MCF 10A (cell line): ENCODE measurements at regions not wholly inside any gene's neighbourhood (a gene's known extent, or its start where the extent isn't known, plus 50 kb on each side); places are given as distances from the start of the nearest gene placed in this dataset.
A peak's percentile ranks its signal among the peaks of the same experiment; 100 is the strongest.

Source experiments
- BruUV-seq: library from RNA; stranded (reverse); fragments of 400-500 nt; replicated peaks from 2 replicates; lab custom pipeline; 2021; lab: Mats Ljungman, UMichigan
- CTCF ChIA-PET: fragments of 300-600 bp; sonication (Branson Sonifier 250); formaldehyde crosslinking; extraction: SDS; loops from one replicate; lab custom pipeline; 2021; ENCODE audit warnings: antibody characterized with exemption, inconsistent platforms; lab: Yijun Ruan, JAX
- POLR2A ChIA-PET: fragments of 300-600, 350-650 bp; sonication (Branson Sonifier 250); formaldehyde crosslinking; extraction: SDS; loops from one replicate; lab custom pipeline; 2020; ENCODE audit warnings: antibody characterized with exemption, inconsistent platforms; lab: Yijun Ruan, JAX
- DNase-seq: peaks from one replicate; pipeline ENCODE4 v3.0.0-alpha.2; 2018; ENCODE audit not compliant: unreplicated experiment
- H3K27ac Mint-ChIP-seq: one replicate; pipeline ENCODE4 v1.8.0; 2022; ENCODE audit warnings: mild to moderate bottlenecking, low read depth, mixed read lengths; ENCODE audit not compliant: unreplicated experiment
- H3K27me3 Mint-ChIP-seq: one replicate; pipeline ENCODE4 v1.8.0; 2022; ENCODE audit warnings: mixed read lengths; ENCODE audit not compliant: insufficient read depth, unreplicated experiment
- H3K36me3 Mint-ChIP-seq: one replicate; pipeline ENCODE4 v1.8.0; 2022; ENCODE audit warnings: mild to moderate bottlenecking, moderate library complexity, mixed read lengths; ENCODE audit not compliant: insufficient read depth, unreplicated experiment
- H3K4me1 Mint-ChIP-seq: one replicate; pipeline ENCODE4 v1.8.0; 2022; ENCODE audit warnings: mixed read lengths; ENCODE audit not compliant: insufficient read depth, unreplicated experiment
- H3K4me3 Mint-ChIP-seq: one replicate; pipeline ENCODE4 v1.8.0; 2022; ENCODE audit warnings: mild to moderate bottlenecking, moderate library complexity, mixed read lengths; ENCODE audit not compliant: unreplicated experiment
- H3K9me3 Mint-ChIP-seq: one replicate; pipeline ENCODE4 v1.8.0; 2022; ENCODE audit warnings: mixed read lengths; ENCODE audit not compliant: unreplicated experiment
- intact Hi-C: fragments of 100-400 bp; cut with micrococcal nuclease; formaldehyde crosslinking; loops from 2 replicates; pipeline ENCODE4 v1.14.1; 2022
- TF ChIP-seq, protein P1 (sequence below): fragments of 200-600 bp; IDR thresholded peaks from one replicate; pipeline ENCODE4 v1.8.0; 2022; ENCODE audit warnings: antibody characterized with exemption, mild to moderate bottlenecking; ENCODE audit not compliant: unreplicated experiment

DNA sequence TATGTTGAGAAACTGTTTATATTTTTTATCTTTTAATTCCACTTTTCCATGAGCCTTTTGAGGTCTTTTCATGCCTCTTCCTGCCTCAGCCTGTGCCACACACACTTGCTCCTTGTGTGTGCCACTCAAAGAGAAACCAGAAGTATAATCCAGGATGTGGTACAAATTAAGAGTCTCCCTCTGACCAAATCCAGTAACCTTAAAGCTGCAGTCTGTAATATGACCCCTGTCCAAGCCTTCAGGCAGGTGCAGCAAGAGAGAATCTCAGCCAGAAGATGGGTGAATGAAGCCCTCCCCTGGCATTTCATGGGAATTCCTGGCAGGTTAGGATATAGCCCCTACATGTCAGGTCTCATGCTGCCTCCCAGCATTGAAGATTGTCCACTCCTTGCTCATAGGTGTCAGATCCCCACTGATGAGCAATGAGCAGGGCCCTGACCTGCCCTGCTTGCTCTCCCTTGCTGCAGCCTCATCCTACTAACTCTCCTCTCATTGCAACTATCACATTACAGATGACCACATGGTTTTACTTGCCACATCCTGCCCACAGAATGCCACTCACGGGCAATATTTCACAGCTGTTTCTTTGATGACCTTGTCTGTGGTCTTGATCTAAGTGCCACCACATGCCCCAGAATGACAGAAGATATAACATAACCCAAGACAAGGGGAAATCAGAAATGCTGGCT lies 169.3 kb downstream of the SEC16B start:
- TF ChIP-seq, protein P1, sequence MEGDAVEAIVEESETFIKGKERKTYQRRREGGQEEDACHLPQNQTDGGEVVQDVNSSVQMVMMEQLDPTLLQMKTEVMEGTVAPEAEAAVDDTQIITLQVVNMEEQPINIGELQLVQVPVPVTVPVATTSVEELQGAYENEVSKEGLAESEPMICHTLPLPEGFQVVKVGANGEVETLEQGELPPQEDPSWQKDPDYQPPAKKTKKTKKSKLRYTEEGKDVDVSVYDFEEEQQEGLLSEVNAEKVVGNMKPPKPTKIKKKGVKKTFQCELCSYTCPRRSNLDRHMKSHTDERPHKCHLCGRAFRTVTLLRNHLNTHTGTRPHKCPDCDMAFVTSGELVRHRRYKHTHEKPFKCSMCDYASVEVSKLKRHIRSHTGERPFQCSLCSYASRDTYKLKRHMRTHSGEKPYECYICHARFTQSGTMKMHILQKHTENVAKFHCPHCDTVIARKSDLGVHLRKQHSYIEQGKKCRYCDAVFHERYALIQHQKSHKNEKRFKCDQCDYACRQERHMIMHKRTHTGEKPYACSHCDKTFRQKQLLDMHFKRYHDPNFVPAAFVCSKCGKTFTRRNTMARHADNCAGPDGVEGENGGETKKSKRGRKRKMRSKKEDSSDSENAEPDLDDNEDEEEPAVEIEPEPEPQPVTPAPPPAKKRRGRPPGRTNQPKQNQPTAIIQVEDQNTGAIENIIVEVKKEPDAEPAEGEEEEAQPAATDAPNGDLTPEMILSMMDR = no peak
- peaks cover 10% of the 10 kb centered on the region for H3K9me3 Mint-ChIP-seq

DNA sequence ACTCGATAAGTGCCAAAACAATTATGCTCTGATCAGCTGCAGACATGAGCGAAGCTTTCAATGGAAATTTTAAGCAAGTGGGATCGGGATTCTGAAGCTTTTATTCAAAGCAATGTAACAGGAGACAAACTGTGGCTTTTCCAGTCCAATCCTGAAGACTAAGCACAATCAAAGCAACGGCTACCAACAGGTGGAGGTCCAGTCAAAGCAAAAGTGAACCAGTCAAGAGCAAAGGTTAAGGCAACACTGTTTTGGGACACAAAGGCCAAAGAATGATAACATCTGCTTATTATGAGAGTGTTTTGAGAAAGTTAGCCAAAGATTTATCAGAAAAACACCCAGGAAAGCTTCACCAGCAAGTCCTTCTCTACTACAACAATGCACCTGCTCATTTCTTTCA lies 170.1 kb downstream of the SEC16B start:
- CTCF ChIA-PET = interaction anchor here (0.6 to 1.2 kb wide), 6 partner anchors 10 to 1111 kb away, joined by 3 to 5 read pairs (median 4); no protein-coding TSS in a partner anchor
- H3K27ac Mint-ChIP-seq = no peak overlapping the region
- H3K9me3 Mint-ChIP-seq = peaks cover 8% of the 10 kb centered on the region
- H3K36me3 Mint-ChIP-seq = no peaks in the 10 kb centered on the region
- no peak overlapping the region for H3K4me3 Mint-ChIP-seq
- TF ChIP-seq, protein P1 = no peak
- H3K4me1 Mint-ChIP-seq = peaks cover 12% of the 10 kb centered on the region
- BruUV-seq = no TSS peak
- POLR2A ChIA-PET = interaction anchor here (0.6 kb wide), 1 partner anchor 888 kb away, joined by 3 read pairs; no protein-coding TSS in a partner anchor
- intact Hi-C loops = no loop called here
- H3K27me3 Mint-ChIP-seq = peaks cover 20% of the 10 kb centered on the region
- DNase-seq = no peak

More for the DNA sequence above, 169.3 kb downstream of the SEC16B start:
- ChIA-PET POLR2A (interaction anchor here (1.0 kb wide), 1 partner anchor 50 kb away, joined by 3 read pairs; no protein-coding TSS in a partner anchor), CTCF (interaction anchor here (0.6 to 2.1 kb wide), 6 partner anchors 16 to 1111 kb away, joined by 3 to 6 read pairs (median 4); no protein-coding TSS in a partner anchor)
- BruUV-seq = no TSS peak
- no peaks in the 10 kb centered on the region for H3K36me3 Mint-ChIP-seq
- DNase-seq = peak; percentile 13
- H3K4me1 Mint-ChIP-seq = peaks cover 12% of the 10 kb centered on the region
- H3K27ac Mint-ChIP-seq = no peak overlapping the region
- intact Hi-C loops = no loop called here
- no peak overlapping the region for H3K4me3 Mint-ChIP-seq
- H3K27me3 Mint-ChIP-seq = peaks cover 20% of the 10 kb centered on the region

DNA sequence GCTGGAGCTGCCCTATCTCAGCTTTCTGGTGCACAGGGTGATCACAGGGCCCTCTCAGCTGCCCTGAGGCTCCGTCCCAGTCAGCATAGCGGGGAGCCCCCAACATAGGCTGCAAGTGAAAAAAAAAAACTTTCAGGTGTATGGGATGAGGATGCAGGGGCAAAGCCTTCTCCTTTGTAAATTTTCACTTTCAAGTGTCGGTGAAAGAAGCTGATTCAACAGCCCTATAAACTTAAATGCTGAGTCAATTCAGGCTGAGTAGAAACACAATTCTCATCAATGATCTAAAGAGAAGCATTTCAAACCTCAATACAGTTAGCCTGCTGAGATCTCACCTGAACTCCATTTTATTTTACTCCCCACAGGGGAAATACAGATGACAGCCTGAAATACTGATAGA lies 171.2 kb downstream of the SEC16B start:
- Mint-ChIP-seq H3K4me1 (peaks cover 12% of the 10 kb centered on the region), H3K4me3 (no peak overlapping the region), H3K27ac (no peak overlapping the region), H3K9me3 (no peaks in the 10 kb centered on the region), H3K27me3 (peaks cover 20% of the 10 kb centered on the region), H3K36me3 (no peaks in the 10 kb centered on the region)
- ChIA-PET POLR2A (interaction anchor here (0.8 kb wide), 1 partner anchor 1243 kb away, joined by 3 read pairs; no protein-coding TSS in a partner anchor), CTCF (interaction anchor here (0.5 to 1.7 kb wide), 7 partner anchors 13 to 1052 kb away, joined by 3 to 6 read pairs (median 3); no protein-coding TSS in a partner anchor)
- TF ChIP-seq, protein P1 = no peak
- no TSS peak for BruUV-seq
- intact Hi-C loops = no loop called here
- DNase-seq = no peak

DNA sequence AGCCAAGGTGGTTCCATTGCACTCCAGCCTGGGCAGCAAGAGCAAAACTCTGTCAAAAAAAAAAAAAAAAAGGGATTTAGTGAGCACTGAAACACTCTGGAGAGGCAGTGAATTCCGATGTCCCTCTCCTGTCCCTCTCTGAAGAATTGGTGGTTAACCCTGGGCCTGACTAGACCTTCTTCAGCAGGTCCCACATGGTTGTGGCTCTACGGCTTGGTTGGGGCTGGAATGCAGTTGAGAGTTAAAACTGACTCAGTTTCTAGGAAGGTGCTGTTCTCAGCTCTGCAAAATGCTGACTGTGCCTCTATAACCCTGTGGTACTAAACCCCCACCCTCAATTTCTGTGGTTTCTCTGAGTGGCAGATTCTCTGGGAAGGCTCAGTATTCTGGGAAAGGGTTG lies 173.3 kb downstream of the SEC16B start:
- ChIA-PET POLR2A (no interaction called here), CTCF (no interaction called here)
- Mint-ChIP-seq H3K4me3 (no peak overlapping the region), H3K27ac (no peak overlapping the region), H3K9me3 (no peaks in the 10 kb centered on the region), H3K27me3 (peaks cover 20% of the 10 kb centered on the region), H3K36me3 (no peaks in the 10 kb centered on the region), H3K4me1 (peaks cover 6% of the 10 kb centered on the region)
- TF ChIP-seq, protein P1 = no peak
- DNase-seq = no peak
- BruUV-seq = no TSS peak
- intact Hi-C loops = no loop called here
